Upper lobe of left lung (tissue), 4 donors: ENCODE measurements at regions not wholly inside any gene's neighbourhood (a gene's known extent, or its start where the extent isn't known, plus 50 kb on each side); places are given as distances from the start of the nearest gene placed in this dataset.

ENCODE experiments used
- CTCF ChIP-seq, 6 experiments: fragments of 450-650 bp in 4 of 6; fragments of 200-600 bp in 2 of 6; sonication (generic) in 2 of 6; IDR thresholded peaks; one replicate each; pipeline ENCODE4 v1.5.1; 2016 to 2019; ENCODE audit warnings: antibody characterized with exemption in 6 of 6
- POLR2A ChIP-seq, 4 donors: fragments of 450-650 bp; IDR thresholded peaks; one replicate each; pipeline ENCODE4 v1.5.1; 2016 to 2017; ENCODE audit warnings: antibody characterized with exemption in 4 of 4, mild to moderate bottlenecking in 2 of 4

- TF ChIP-seq CTCF (IDR thresholded peaks at IDR 0.05): no peak
- no peak for TF ChIP-seq POLR2A (IDR thresholded peaks at IDR 0.05)
Measured at GRCh38 chr2:14422426-14422825, 210.1 kb upstream of the LRATD1 start.
